C4-2B (cell line): ENCODE measurements at regions not wholly inside any gene's neighbourhood (a gene's known extent, or its start where the extent isn't known, plus 50 kb on each side); places are given as distances from the start of the nearest gene placed in this dataset.

ENCODE experiments used
- H3K27ac ChIP-seq: fragments of 450-650 bp; 2 replicates; pipeline ENCODE4 v1.5.1; 2017
- ZFX ChIP-seq: fragments of 450-650 bp; IDR thresholded peaks from 2 replicates; pipeline ENCODE4 v1.6.1; 2017
- TF ChIP-seq, protein P1 (sequence below): fragments of 450-650 bp; conservative IDR thresholded peaks from 2 replicates; pipeline ENCODE4 v1.5.1; 2017; ENCODE audit warnings: mild to moderate bottlenecking

DNA sequence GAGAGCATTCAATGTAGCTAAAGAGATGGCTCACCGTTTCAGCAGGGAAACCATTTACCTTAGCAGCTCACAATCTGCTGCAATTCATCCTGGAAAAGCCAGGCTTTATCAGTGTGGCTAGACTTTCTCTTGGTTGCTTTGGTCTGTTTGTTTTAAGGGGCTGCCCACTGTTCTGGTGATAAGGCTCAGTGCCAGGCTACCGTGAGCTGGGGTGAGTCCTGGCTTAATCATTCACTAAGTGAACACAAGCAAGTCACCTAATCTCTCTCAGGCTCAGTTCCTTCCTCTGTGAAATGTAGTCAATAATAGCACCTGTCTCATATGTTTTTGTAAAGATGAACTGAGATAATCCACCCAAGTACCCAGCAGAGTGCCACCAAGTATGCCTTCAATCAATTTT lies 229.0 kb downstream of the TEX29 start:
- no peak for TF ChIP-seq ZFX
- TF ChIP-seq, protein P1, sequence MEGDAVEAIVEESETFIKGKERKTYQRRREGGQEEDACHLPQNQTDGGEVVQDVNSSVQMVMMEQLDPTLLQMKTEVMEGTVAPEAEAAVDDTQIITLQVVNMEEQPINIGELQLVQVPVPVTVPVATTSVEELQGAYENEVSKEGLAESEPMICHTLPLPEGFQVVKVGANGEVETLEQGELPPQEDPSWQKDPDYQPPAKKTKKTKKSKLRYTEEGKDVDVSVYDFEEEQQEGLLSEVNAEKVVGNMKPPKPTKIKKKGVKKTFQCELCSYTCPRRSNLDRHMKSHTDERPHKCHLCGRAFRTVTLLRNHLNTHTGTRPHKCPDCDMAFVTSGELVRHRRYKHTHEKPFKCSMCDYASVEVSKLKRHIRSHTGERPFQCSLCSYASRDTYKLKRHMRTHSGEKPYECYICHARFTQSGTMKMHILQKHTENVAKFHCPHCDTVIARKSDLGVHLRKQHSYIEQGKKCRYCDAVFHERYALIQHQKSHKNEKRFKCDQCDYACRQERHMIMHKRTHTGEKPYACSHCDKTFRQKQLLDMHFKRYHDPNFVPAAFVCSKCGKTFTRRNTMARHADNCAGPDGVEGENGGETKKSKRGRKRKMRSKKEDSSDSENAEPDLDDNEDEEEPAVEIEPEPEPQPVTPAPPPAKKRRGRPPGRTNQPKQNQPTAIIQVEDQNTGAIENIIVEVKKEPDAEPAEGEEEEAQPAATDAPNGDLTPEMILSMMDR, result no peak

DNA sequence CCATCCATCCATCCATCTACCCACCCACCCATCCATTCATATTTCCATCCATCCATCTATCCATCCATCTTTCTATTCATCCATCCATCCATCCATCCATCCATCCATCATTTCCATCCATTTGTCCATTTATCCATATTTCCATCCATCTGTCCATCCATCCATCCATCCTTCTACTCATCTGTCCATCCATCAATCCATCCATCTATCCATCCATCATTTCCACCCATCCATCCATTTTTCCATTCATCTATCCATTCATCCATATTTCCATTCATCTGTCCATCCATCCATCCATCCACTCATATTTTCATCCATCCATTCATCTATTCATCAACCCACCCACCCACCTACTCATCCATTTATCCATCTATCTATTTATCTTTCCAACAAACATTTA lies 229.6 kb downstream of the TEX29 start:
- TF ChIP-seq, protein P1, result no peak
- no peak for TF ChIP-seq ZFX
- H3K27ac ChIP-seq, result no peak overlapping the region

More for the DNA sequence above, 229.0 kb downstream of the TEX29 start:
- H3K27ac ChIP-seq, result no peak overlapping the region

DNA sequence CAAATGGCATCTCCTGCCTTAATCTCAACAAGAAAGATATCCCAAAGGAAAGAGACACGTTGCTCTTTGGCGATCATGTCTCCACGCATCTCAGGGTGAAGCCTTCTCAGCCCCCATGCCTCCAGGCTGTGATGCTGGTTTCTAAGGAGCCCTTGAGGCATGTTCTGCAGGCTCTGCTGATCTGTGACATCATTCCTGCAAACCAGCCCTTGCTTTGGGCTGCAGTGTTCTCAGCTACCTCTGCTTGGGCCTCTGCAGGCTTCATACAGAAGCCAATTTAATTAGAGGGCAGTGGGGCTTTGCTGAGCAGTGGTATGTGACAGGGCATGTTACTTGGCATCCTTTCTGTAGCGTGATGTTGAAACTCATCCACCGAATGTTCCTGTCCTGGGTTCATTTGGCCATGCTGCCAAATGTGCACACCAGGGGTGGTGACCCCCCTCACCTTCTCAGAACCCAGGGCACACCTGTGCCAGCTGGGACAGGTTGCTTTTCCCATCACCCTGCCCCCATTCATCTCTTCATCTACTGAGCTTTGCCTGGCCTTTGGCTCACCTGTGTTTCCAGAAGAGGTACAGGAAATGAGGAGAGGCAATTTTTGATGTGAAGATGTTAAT lies 230.9 kb downstream of the TEX29 start:
- no peak overlapping the region for H3K27ac ChIP-seq
- TF ChIP-seq ZFX, result no peak
- TF ChIP-seq, protein P1, result no peak

DNA sequence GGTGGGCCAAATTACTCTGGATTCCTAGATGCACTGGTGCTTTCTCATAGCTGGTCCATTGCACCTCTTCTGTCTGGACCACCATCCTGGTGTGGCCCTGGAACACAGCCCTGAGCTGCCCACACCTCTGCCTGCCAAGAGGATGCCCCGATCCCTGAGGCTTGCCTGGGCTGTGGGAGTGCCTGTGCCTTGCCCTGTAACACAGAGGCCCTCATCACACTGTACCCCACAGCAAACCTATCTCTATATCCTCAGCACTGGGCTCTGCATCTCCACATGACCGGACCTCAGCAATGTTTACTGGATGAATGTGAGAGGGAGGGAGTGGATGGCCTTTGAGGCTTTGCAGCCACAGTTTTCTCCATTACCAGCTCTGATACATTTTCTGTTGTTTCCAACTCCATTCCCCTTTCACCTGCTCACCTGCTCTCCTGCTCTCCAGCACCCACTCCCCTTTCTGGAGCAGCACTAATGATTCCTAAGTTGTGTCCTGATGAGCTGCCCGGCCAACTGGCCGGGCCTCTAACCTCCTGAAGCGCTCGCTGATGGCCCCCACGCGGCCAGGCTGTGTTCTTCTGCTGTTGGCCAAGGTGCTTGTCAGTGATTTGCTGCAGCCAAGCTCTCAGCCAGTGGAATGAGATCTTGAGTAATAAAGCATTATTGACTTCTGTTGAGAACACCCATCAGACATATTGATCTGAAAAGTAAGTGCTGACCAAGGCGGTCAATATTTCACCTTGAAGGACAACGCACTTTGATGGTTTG lies 232.6 kb downstream of the TEX29 start:
- TF ChIP-seq ZFX, result no peak
- TF ChIP-seq, protein P1, result no peak
- H3K27ac ChIP-seq, result no peak overlapping the region

DNA sequence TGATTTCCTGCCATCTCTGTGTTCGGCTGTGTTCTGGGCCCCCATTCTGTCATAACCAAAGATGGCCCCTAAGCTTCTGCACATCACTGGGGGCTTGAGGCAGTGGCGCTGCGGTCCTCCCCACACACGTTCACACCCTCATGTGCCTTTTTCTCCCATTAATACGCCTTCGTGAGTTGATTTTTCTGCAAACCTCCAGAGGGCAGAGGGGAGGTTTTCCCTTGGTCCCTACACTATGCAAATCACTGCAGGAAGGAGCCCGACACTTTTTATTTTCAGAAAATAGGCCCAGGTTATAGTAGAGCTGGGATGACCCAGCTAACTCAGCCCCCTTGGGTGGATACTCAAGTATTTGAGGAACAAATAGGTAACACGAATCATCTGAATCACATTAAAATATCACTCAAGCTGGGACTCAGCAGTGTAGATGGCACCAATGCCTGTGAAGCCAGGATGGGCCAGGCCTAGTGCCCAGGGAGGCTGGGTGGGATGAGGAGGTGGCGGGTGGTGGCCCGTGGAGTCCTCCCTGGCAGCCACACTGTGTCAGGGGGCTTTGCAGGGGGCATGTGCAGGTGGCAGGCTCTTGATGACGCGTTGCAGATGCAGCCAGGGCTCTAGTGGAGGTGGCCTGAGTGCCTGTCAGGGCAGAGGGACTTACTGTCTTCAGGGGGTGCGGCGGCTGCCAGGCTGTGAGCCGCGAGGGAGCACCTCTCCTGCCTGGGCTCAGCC lies 234.3 kb downstream of the TEX29 start:
- TF ChIP-seq, protein P1, result no peak
- no peak for TF ChIP-seq ZFX
- no peak overlapping the region for H3K27ac ChIP-seq

DNA sequence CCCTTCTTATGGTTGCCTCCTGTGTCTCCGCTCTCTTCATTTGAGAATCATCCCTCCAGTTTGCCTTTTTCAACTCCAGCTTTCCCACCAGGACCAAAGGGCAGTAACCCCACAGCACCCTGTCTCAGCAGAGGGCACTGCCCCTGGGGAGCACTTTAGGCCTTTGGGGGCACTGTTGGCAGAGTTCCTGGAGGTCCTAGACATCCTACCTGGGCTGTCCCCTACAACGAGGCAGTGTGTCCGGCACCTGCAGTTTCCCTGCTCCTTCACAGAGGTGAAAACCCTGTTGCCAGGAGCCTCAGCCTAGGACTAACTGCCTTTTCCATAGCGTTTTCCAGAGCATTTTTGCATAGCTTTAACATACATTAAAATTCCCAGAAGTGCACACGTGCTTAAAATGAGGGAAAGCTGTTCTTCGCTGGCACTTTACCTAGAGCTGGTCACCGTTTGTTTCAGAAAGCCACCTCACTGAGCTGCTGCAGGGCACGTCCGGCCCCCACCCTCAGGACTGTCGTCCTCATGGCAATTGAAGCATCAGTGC lies 234.9 kb downstream of the TEX29 start:
- no peak for TF ChIP-seq ZFX
- TF ChIP-seq, protein P1, result no peak
- no peak overlapping the region for H3K27ac ChIP-seq
